GM21360 (cell line): ENCODE measurements at regions not wholly inside any gene's neighbourhood (a gene's known extent, or its start where the extent isn't known, plus 50 kb on each side); places are given as distances from the start of the nearest gene placed in this dataset.

ENCODE experiments used
- ATAC-seq: cut with Tn5 transposase; IDR thresholded peaks from one replicate; pipeline ENCODE4 v1.9.1; 2021; ENCODE audit warnings: mild to moderate bottlenecking, moderate library complexity; ENCODE audit not compliant: unreplicated experiment

DNA sequence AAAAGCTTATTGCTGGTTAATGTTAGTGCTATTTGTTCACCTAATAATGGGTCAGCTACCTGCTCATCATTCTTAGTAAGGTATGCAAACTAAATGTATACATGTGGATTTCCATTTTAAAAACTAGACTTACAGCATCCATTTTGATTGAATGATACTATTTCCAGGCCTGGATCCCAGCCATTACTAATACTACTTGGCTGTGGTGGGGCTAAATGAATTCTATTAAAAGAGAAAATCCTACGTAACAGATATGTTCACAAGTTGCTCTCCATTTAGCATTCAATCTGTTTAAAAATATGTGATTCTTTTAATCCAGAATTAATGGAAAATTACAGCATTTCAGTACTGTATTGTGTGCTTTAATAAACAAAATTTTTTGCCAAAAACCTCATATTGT, 169.4 kb upstream of the MIR17HG start:
- ATAC-seq: no peak

DNA sequence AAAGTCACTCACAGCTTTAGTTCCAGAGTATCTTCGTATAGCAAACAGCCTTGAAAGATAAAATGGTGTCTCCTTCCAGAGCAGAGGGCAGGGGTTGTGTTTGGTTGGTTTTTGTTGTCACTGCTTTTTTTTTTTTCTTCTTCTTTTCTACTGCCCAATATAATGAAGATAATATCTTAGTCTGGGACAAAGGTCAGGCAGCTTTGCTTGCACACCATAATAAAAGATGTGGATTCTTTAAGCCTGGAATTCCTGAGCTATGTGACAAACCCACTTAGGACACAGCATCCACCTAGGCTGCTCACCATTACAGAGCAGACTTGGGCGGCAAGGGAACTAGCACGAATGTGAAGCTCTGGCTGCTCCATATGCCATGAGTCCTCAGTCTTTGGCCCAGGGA, 165.6 kb upstream of the MIR17HG start:
- ATAC-seq: no peak

DNA sequence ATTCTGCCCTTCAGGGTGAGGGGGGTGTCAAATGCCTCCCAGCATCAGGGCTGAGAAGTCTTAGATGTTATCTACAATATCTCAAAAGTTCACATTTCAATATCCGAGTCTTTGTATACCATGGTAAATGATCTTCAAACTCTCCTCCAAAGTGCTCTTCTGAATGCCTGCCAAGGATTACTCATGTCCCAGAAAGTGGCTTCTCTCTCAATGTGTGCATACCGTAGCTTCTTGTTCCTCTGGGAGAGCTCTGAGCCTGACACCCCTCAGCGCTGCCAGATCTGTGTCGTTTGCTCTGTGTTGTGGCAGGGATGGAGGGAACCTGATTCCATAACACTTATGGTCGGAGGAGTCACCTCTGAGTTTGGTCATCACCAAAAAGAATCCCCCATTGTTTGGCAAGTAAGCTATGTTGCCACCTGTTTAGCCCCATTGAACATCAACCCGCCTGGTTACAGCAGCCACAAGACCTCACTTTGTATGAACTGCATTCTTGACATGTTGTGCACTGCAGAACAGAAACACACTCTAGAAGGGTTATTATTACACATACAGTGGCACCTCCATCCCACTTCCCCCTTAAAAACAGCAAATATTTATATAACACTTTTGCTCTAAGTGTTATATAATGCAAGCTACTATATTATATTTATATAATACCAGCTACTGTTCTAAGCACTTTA, 163.1 kb upstream of the MIR17HG start:
- ATAC-seq: no peak

DNA sequence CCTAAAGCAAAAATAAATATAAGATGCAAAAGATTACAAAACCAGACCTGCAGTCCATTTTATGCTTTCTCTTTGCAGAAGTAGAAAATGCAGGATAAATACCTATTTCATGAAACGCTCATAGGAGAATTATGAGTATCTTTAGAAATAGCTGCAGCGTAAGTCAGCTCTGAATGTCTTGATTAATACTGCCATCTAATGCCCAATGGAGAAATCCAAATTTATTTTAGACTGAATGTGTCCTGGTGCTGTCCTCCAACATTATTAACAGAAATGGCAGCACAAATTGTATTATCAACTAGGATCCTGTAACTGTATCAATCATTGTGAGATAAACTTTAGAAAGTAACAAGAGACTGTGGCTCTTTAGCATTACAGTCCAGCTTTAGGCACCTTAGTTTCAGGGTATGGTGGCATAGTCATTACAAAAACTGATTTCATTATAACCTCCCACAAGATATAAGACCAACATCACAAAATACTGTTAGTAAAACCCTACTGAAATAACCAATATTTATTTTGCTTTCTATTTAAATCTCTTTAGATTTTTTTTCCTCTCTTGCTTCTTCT, 162.1 kb upstream of the MIR17HG start:
- no peak for ATAC-seq

DNA sequence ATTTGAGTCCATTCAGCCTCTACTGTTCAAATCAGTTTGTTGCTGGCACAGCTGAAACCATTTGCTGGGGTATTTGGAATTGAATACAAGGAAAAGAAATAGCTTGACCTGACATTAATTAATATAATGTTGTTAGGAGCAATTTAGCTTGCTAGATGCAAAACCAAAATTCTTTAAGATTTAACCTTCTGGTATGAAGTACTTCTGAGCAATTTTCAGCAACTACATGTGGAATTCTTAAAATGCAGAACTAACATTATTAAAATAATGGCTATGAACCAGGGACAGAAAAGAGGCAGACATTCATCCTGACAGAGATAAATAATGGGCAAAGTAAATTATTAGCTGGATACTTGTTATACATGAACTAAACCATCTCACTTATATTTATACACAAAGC, 160.0 kb upstream of the MIR17HG start:
- ATAC-seq: no peak

DNA sequence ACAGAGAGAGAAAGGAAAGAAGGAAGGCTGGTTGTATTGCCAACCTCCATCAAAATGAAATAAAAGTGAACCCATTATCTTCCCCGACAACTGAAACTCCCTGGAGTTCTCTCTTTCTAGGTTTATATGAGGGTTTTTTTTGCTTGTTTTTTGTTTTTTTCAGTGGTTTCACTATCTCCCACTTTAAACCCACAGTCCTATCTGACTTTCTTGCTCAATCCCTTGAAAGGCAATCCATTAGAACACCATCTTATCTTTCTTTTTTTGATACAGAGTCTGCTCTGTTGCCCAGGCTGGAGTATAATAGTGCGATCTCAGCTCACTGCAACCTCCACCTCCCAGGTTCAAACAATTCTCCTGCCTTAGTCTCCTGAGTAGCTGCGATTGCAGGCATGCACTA, 158.0 kb upstream of the MIR17HG start:
- no peak for ATAC-seq

DNA sequence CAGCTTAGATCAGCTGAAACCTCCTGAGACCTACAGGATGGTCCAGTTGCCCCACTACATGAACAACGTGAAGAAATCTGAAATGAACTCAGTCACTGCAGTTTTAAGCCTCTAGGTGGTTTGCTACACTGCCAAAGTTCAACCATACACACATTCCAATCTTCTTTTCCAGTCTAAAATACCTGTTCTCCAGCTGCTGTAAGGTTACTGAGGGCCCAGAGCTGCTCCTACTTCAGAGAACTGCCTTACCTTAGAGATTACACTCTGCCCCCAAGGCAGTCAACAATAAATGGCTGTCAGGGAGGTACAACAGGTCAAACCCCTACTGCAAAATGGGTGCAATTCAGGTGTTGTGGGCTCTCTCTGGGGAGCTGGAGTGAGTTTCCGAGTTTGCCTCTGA, 154.1 kb upstream of the MIR17HG start:
- ATAC-seq: no peak

DNA sequence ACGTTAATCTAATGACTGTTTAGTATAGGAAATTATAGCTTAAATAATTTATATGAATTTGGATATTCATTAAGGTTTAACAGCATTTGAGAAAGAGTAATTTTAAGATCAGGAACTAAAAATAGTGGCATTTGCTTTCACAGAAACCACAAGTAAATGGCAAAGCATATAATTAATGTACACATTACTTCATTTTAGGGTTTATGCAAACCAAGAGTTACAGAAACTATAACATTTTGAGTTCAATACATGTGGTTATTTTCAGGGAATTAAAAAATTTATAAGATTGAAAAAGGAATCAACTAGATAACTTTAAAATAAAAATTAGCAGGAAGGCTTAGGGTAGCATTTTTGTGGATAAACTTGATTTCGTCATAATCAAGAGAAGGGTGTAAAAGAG, 151.7 kb upstream of the MIR17HG start:
- ATAC-seq: no peak

DNA sequence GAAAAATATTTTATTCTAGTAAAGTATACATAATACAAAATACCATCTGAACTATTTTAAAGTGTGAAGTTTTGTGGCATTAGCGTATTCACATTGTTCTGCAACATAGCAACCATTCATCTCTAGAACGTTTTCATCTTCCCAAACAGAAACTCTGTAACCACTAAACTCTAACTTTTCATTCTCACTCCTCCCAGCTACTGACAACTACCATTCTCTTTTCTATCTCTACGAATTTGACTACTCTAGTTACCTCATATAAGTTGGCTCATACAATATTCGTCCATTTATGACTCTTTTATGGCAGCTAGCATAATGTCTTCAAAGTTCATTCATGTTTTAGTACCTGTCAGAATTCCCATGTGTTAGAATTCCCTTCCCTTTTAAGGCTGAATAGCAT, 150.5 kb upstream of the MIR17HG start:
- ATAC-seq: no peak

DNA sequence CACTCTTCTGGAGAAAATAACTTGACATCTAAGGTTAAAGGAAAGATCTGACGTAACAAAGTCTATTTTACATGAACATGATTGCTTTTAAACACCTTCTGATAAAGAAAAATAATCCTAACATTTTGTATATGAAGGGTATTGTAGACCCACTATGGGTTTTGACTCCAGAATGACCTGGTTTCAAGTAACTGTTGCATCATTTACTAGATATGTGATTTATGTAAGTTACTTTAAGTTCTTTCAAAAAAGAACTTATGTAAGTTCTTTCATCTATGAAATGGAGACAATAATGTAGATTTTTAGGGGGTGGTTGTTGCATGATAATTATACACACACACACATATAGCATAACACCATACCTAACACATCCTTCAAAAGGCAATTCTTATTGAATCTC, 147.6 kb upstream of the MIR17HG start:
- no peak for ATAC-seq

DNA sequence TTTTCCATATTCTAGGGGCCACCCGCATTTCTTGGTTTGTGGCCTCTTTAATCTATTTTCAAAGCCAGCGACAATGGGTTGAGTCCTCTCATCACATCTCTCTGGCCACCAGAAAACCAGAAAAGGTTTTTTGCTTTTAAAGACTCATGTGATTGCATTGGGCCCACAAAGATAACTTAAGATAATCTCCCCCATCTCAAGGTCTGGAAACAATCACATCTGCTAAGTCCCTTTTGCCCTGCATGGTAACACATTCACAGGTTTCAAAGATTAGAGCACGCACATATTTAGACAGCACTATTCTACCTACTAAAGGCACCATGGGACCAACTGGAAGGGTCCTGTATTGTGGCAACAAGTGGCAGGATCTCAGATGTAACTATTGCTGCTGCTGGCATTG, 147.0 kb upstream of the MIR17HG start:
- no peak for ATAC-seq

DNA sequence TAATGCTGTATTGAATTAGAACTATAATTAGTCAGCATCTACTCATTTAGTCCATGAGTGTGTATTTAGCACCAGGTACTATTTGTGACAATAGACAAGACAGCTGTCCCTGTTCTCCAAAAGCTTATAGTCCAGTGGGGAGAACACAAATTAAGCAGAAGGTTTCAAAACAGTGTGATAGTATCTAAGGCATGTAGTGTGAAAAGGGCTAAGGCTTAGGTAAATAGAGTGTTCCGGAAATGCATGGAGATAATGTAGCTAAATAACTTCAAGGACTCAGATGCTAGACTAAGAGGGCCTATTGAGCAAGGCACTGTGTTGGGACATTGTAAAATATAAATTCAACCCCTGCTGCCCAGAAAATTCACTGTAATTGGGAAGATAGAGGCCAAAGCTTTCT, 144.1 kb upstream of the MIR17HG start:
- no peak for ATAC-seq

DNA sequence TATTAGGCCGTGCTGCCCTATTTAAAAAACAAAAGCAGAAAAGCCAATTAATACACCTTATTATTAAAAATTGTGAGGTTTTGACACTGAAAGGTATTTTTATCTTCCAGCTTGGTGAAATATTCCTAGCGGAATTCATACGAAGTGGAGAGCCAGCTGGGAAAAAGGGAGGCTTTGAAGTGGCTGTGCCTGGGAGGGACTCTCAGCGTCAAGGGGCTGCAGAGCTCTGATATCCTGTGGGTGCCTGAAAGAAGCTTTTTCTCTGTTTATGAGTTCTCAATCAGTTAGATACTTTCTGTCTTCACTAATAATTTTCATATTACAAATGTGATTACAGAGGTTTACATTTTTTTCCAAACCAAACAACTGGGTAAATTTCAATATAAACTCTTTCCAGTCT, 140.2 kb upstream of the MIR17HG start:
- no peak for ATAC-seq

DNA sequence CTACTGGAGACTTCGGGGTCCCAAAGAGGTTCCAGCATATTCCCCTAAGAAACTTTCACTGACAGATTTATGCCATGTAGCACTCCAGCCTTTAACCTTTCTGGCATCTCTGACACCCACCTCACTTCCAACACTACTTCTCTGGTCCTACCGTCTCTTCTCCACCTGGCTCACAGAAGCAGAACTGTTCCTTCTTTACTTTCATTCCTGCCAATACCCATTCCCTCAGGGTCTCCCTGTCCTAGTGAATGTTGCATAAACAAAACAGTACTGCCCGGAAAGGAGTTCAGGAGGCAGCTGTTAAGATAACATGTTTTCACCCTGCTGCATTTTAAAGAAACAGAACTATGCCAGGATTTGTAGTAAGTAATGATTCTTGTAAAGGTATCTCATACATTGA, 136.0 kb upstream of the MIR17HG start:
- ATAC-seq: no peak

DNA sequence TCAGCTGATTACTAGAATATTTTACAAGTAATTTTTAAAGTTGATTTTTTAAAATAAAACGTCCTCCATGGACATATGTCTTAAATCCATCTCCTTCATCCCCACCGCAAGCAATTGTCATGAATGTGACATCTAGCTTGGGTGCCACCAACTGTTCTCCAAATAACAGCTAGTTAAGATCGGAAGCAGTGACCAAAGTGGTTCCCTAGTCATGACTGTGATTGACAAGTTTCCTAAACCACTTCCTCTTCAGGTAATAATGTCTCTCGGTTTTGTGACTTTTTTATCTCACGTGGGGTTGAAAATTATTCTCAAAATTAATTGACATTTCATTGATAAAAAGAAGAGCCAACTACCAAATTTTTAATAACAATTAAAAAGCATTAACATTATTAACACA, 135.3 kb upstream of the MIR17HG start:
- ATAC-seq: no peak

DNA sequence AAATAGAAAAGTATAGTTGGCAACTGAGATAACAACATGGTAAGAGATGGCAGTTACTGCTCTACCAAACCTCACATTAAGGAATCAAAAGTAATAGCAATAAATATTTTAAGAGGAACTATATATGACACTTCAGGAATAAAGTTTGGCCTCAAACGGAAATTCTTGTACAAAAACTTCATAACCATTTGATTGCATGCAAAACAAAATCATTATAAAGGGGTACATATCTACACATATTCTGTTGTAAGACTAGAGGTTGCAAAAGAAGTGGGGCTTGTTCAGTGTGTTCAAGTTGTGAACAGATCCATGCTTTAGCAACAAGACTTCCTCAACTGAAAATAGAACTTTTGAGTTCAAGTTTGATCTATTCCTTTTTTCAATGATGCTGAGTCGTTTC, 133.5 kb upstream of the MIR17HG start:
- no peak for ATAC-seq

DNA sequence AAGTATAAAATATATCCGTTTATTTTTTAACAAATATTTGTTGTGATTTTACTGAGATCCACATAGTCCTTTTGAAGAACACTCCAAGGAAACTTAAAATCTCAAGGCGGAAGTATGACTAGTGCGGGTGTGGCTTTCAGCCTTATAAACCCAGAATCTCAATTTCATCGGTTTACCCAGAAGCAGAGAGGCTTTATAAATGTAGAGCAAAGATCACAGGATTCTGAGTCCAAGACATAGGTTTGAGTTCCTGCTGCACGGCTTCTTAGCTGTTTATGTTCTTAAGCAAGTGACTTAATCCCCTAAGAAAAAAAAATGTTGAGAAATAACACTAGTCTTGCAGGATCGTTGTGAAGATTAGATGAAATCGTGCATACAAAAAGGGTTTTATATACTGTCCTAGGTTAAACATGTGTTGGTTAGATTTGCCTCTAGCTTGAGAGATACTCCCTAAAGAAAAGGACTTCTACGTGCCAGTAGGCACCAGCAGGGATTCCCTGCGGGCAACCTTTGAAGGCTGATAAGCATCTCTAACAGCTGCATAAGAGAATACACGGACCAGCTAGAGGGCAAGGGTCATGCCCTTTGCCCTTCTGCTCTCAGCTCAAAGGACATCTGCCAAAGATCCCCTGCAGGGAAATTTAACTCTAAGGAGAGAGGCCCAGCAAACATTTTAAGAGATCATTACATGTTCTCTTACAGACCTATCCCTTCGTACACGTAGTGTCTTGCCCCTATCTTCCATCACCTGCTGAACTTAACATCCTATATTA, 130.4 kb upstream of the MIR17HG start:
- ATAC-seq: no peak

DNA sequence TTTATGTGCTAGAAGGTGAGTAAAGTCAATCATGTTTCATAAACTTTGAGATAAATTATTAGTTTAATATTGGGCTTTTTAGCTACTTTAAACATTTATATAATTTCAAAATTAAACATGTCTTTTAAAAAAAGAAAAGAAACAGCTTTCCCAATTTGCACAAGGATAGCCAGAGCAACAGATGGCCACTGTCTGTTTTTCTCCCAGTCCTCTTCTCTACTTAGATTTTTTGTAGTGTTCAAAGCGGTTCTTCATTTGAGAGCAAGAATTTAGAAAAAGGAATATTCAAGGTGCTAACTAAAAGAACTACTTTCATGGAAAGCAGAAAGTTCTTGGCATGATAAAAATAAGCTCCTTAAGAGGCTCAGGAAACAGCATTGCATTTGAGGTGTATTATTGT, 128.3 kb upstream of the MIR17HG start:
- no peak for ATAC-seq

DNA sequence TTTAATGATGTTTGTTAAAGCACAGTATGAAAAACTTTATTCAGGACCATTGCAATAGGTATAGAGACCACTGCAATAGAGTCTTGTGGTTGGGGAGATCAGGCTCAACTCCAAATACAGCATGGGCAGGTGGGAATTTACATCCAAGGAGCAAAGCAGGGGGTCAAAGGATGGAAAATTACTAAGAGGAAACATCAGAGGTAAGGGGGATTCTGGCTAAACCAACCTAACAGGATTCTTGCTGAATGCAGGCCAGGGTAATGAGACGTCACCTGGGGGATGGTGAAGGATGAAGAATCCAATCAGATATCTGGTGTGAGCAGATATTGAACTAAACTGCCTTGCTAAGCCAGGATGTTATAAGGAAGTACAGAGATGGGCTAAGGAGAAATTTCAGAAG, 126.6 kb upstream of the MIR17HG start:
- ATAC-seq: no peak

DNA sequence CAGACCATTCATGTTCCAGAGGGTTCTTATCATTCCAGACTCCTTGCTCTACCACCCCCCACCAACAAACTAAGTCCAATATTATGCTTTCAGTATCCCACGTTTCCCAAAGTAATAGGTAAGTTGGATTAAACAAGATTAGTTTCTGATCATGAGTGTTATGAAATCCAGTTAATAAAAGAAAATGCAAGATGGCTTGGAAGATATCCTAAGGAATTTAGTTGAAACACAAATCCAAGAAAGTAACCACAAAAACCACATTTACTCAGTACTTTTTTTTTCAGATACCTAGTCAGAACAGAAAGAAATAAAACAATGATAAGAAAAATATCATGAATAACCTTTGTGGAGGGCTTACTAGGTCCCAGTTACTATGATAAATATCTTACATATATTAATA, 119.4 kb upstream of the MIR17HG start:
- ATAC-seq: no peak

DNA sequence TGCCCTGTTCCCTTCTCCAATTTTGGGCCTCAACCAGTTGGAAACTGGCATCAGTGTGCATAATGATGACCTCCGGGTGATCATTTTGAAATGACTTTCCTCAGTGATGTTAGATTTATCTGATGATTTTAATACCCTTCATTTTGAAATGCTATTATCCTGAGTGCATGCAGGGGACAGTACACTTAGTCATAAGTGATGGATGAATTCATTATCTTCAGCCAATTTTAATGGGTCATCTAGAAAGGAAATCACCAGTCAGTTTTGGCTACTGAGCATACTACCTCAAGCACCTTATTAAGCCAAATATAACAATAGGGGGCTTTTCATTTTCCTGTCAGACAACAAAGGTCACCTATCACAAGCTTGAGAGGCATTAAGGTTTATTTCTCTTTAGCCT, 118.5 kb upstream of the MIR17HG start:
- ATAC-seq: no peak

DNA sequence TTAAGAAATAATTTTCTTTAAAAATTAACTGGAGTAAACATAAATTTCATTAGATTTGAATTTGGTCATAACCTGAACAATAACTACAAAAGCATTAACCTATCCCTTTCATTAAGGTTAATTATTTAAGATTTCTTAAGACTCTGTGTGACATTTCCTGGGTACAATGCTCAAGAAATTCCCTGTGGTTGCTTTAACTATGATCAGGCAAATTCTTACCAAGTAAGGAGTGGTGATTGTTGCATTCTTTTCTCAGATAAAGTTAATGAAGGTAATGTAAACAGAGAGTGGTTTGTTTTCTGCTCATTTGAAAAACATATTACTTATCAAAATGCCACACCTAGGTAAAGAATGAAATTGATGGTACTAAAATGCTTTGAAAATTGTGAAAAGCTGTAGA, 114.8 kb upstream of the MIR17HG start:
- no peak for ATAC-seq
